T-helper 9 cell (primary cell): ENCODE measurements at regions not wholly inside any gene's neighbourhood (a gene's known extent, or its start where the extent isn't known, plus 50 kb on each side); places are given as distances from the start of the nearest gene placed in this dataset.
A peak's percentile ranks its signal among the peaks of the same experiment; 100 is the strongest.
"Not testable (repeated sequence)": the region's sequence is repeated elsewhere in the genome, so short reads cannot be mapped to it uniquely, and the experiment has no call there.

Source experiments
- DNase-seq: peaks from one replicate; pipeline ENCODE4 v3.0.0-alpha.2; 2020

GRCh38 chr11:64428693-64429092, 69.7 kb downstream of the RPS6KA4 start:
- no peak for DNase-seq

DNA sequence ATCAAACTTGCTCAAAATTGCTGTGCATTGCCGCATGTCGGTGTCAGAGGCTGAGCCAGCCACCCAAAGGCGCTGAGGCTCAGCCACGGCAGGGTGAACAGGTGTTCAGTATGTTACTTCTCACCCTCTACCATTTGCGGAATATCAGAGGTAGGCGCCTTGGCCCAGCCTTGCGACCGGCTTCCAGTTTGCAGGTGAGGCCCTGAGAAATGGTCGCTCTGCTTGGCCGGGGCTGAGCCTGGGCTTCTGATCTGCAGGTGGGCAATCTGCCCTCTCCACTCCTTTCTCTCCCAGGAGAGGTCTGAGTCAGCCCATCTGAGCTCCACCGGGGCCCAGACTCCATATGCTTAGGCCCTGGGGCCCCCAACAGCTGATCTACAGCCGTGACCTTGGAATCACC, 71.0 kb downstream of the RPS6KA4 start:
- DNase-seq, result no peak

GRCh38 chr11:64430645-64431044, 71.7 kb downstream of the RPS6KA4 start:
- no peak for DNase-seq

DNA sequence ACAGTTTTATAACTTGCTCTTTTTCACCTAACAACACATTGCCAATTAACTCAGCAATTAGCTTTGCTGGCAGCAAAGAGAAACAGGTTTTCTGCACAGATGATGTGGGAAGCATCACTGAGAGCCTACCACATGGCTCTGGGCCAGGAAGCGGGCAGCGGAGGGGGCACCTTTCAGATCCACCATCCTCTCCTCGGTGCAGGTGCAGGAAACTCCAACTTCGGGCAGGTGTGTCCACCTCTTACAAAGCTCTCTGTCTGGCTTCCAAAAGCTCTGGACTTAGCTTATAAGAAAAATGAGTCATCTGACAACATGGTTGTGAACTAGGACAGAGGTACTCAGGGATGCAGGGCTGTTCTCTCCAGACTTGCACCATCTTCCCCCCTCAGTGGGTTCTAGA, 77.0 kb downstream of the RPS6KA4 start:
- no peak for DNase-seq

DNA sequence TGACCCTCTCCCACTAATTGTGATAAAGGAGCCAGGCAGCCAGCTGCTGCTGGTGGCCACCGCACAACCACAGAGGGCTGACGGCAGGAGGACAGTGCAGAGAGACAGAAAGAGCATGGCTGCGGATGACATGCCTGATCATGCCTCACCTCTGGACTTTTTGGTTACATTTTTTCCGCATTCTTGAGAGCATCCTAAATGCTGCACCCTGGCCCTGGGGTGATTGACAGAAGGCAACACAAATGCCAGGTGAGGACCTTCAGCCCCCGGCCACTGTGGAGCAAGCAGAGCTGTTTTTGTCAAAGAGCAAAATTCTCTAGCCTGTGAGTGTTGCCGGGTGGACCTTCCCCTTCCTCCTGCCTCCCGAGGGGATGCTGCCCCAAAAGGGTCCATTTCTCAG, 78.5 kb downstream of the RPS6KA4 start:
- DNase-seq, result no peak

GRCh38 chr11:64438986-64439771, 80.2 kb downstream of the RPS6KA4 start:
- DNase-seq, result no peak

- DNase-seq, result not testable (repeated sequence)
Measured at GRCh38 chr11:64439772-64440491, 81.0 kb downstream of the RPS6KA4 start.

GRCh38 chr11:64441127-64441526, 82.2 kb downstream of the RPS6KA4 start:
- DNase-seq, result no peak

DNA sequence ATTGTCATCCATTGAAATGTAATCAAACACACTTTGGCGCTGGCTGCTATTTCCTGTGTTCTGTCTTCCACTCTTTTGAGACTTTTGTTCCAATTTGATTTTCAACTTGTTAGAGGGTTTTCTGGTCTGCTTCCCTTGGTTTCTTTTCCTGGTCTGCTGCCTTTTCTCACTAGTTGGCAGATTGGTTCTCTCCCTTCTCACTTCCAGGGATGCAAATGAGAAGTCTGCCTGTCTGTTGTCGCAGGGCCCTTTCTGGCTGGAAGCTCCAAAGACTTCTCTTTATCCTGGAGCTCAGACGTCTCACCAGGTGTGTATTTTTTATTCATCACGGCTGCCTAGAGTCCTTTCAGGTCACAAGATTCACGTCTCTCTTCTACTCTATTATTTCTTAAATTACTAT, 84.0 kb downstream of the RPS6KA4 start:
- no peak for DNase-seq

- DNase-seq, result no peak
Measured at GRCh38 chr11:64444838-64445441, 86.0 kb downstream of the RPS6KA4 start.

DNA sequence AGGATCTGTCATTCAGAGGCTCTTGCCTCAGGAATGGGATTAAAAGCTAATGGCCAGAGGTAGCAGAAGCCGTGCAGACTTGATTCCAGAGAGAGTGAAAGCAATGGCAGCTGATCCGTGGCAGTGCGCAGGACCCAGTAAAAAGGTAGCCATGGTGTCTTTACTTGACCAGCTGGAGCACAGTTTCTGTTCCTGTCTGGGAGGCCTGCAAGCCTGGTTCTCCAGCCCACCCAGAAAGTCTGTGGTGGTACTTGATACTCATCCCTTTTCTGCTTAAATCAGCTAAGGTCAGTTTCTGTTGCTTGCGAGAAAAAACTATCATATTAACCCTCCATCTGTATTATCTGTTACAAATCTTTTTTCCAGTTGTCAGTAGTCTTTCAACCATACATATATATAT, 86.7 kb downstream of the RPS6KA4 start:
- no peak for DNase-seq

DNA sequence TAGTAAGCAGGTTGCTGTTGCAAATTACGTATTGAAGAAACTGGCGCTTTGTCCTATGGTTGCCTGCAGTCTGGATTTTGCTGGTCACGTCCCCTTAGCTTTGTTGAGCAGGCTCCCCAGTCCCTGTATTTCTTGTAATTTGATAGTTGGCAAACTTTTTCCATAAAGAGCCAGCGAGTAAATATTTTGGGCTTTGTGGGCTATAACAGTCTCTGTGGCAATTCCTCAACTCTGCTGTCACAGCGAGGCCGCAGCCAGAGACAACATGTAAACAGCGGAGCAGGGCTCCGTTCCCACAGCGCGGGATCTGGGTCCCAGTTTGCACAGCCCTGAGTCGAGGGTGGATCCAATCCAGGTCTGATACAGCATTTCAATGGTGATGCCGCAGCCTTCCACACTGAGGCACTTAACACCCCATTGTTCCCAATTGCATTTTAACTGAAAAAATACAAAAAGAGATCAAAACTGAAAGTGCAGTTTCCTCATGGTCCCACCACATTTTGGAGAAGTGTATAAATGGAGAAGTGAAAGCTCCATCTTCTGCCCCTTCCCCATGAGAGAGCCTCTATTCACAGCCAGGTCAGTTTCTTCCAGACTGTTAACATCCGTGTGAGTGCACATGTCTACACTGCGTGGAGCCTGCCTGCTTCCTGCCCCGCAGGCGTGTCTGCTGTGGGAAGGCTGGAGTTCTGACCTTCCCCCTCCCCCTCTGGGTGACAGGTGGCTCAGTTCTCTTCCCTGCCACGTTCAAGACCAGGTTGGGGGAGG, 89.1 kb downstream of the RPS6KA4 start:
- DNase-seq, result no peak

GRCh38 chr11:64448599-64449380, 89.8 kb downstream of the RPS6KA4 start:
- DNase-seq, result peak; percentile 64

GRCh38 chr11:64449381-64450167, 90.6 kb downstream of the RPS6KA4 start:
- peak; percentile 56 for DNase-seq

DNA sequence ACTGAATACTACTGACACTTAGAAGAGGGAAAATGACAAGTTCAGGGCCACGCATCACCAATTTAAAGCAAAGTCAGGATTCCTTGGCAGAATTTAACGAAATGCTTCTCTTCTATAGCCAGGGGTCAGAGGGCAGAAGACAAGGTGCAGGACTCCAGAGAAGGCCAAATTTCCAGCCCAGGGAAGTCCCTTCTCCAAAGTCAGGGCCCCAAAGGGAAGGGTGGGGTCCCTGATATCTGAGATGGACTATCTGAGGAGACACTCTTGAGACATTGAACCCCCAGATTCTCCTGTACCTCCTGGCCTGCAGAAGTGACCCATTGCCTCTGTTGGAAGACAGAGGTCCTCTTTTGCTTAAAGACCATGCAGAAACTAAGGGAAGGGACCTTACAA, 91.2 kb downstream of the RPS6KA4 start:
- DNase-seq, result no peak

GRCh38 chr11:64451856-64452255, 92.9 kb downstream of the RPS6KA4 start:
- no peak for DNase-seq

DNA sequence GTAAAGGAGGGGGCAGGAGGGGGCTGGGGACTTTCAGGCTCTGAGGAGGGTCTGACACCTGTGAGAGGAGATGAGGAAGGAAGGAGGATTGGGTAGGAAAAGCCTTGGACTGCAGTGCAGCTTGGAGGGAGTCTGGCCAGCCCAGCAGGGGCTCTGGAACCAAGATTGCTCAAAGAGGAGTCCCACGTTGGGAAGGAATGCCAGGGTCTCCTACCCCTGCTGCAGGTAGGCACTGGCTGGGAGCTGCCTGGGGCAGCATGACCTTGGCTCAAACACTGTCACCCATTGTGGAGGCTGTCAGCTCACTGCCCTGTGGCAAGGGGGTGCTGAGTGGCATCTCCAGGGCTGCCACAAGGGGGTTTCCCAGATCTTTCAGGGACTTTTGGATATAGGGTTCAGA, 94.5 kb downstream of the RPS6KA4 start:
- DNase-seq, result no peak

- DNase-seq, result no peak
Measured at GRCh38 chr11:64455456-64456261, 96.7 kb downstream of the RPS6KA4 start.

- DNase-seq, result no peak
Measured at GRCh38 chr11:64456509-64457320, 97.8 kb downstream of the RPS6KA4 start.
